VCaP (cell line): ENCODE measurements at regions not wholly inside any gene's neighbourhood (a gene's known extent, or its start where the extent isn't known, plus 50 kb on each side); places are given as distances from the start of the nearest gene placed in this dataset.

Source experiments
- H3K27ac ChIP-seq: fragments of 450-650 bp; 2 replicates; pipeline ENCODE4 v1.5.1; 2017
- CTCF ChIP-seq: fragments of 450-650 bp; conservative IDR thresholded peaks from 2 replicates; pipeline ENCODE4 v1.5.1; 2017; ENCODE audit warnings: mild to moderate bottlenecking, moderate library complexity

- TF ChIP-seq CTCF = no peak
- no peak overlapping the region for H3K27ac ChIP-seq
These were observed 51.3 kb upstream of the PFKP start for GRCh38 chr10:3016016-3016415.

- TF ChIP-seq CTCF = no peak
- H3K27ac ChIP-seq = no peak overlapping the region
These were observed 52.4 kb upstream of the PFKP start for GRCh38 chr10:3014968-3015367.

GRCh38 chr10:3012223-3012622 lies 55.1 kb upstream of the PFKP start:
- no peak overlapping the region for H3K27ac ChIP-seq
- no peak for TF ChIP-seq CTCF

GRCh38 chr10:3010816-3011460 lies 56.4 kb upstream of the PFKP start:
- no peak for TF ChIP-seq CTCF
- H3K27ac ChIP-seq = no peak overlapping the region

- TF ChIP-seq CTCF = no peak
- H3K27ac ChIP-seq = no peak overlapping the region
These were observed 57.0 kb upstream of the PFKP start for GRCh38 chr10:3010334-3010733.

GRCh38 chr10:3009341-3009740 lies 58.0 kb upstream of the PFKP start:
- peak overlapping the region; percentile 11; the same call in 1 of the 2 replicates for H3K27ac ChIP-seq
- no peak for TF ChIP-seq CTCF

GRCh38 chr10:3008518-3009195 lies 58.7 kb upstream of the PFKP start:
- no peak for TF ChIP-seq CTCF
- H3K27ac ChIP-seq = peak overlapping the region; percentile 11; the same call in 1 of the 2 replicates
